ENCODE measurements at regions not wholly inside any gene's neighbourhood (a gene's known extent, or its start where the extent isn't known, plus 50 kb on each side); places are given as distances from the start of the nearest gene placed in this dataset.

DNA sequence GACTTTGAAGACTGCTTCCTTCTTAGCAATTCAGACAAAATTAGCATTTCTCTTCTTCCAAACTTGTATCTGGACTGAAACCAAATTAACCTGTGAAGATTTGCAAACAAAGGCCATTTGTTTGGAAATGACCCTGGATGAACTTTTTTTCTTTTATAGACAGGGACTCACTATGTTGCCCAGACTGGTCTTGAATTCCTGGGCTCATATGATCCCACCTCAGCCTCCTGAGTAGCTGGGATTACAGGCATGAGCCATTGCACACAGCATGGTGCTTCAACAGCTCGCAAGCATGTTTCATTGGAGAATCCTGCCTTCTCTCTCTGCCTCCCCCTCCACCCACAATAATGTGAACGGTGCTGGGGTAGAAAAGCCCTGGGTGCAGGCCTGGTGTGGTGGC lies 170.2 kb downstream of the ARL4C start:
- TF ChIP-seq, protein P1, sequence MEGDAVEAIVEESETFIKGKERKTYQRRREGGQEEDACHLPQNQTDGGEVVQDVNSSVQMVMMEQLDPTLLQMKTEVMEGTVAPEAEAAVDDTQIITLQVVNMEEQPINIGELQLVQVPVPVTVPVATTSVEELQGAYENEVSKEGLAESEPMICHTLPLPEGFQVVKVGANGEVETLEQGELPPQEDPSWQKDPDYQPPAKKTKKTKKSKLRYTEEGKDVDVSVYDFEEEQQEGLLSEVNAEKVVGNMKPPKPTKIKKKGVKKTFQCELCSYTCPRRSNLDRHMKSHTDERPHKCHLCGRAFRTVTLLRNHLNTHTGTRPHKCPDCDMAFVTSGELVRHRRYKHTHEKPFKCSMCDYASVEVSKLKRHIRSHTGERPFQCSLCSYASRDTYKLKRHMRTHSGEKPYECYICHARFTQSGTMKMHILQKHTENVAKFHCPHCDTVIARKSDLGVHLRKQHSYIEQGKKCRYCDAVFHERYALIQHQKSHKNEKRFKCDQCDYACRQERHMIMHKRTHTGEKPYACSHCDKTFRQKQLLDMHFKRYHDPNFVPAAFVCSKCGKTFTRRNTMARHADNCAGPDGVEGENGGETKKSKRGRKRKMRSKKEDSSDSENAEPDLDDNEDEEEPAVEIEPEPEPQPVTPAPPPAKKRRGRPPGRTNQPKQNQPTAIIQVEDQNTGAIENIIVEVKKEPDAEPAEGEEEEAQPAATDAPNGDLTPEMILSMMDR (IDR thresholded peaks at IDR 0.05; ENCODE audit: low read length), result no peak
- TF ChIP-seq EZH2phosphoT487 (IDR thresholded peaks at IDR 0.05; ENCODE audit: low read length) (no peak), EZH2 (optimal IDR thresholded peaks at IDR 0.05; ENCODE audit: low read depth, low read length) (no peak)
